ENCODE measurements at regions not wholly inside any gene's neighbourhood (a gene's known extent, or its start where the extent isn't known, plus 50 kb on each side); places are given as distances from the start of the nearest gene placed in this dataset.

DNA sequence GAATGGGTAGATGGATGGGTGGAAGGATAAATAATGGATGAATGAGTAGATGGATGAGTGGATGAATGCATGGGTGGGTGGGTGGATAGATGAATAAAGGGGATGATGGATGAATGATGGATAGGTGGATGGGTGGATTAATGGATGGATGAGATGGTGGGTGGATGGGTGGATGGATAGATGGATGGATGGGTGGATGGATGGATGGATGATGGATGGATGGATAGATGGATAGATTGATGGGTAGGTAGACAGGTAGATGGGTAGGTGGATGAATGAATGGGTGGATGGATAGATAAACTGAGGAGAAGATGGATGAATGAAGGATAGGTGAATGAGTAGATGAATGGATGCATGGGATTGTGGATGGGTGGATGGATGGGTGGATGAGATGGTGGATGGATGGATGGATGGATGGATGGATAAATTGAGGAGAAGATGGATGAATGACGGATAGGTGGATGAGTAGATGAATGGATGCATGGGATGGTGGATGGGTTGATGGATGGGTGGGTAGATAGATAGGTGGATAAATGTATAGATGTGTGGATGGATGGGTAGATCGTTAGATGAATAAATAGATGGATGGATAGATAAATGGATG is 331.3 kb downstream of the MN1 start:
- H3K36me3 ChIP-seq, result no peaks in the 10 kb centered on the region
- no peaks in the 10 kb centered on the region for H3K4me1 ChIP-seq
- no peak overlapping the region for H3K4me3 ChIP-seq
- no peak for DNase-seq (ENCODE audit: low spot score)
- H3K27ac ChIP-seq, result no peak overlapping the region
- TF ChIP-seq, protein P1, sequence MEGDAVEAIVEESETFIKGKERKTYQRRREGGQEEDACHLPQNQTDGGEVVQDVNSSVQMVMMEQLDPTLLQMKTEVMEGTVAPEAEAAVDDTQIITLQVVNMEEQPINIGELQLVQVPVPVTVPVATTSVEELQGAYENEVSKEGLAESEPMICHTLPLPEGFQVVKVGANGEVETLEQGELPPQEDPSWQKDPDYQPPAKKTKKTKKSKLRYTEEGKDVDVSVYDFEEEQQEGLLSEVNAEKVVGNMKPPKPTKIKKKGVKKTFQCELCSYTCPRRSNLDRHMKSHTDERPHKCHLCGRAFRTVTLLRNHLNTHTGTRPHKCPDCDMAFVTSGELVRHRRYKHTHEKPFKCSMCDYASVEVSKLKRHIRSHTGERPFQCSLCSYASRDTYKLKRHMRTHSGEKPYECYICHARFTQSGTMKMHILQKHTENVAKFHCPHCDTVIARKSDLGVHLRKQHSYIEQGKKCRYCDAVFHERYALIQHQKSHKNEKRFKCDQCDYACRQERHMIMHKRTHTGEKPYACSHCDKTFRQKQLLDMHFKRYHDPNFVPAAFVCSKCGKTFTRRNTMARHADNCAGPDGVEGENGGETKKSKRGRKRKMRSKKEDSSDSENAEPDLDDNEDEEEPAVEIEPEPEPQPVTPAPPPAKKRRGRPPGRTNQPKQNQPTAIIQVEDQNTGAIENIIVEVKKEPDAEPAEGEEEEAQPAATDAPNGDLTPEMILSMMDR (IDR thresholded peaks at IDR 0.05), result no peak
- H3K9me3 ChIP-seq, result no peaks in the 10 kb centered on the region
- H3K27me3 ChIP-seq, result no peaks in the 10 kb centered on the region

DNA sequence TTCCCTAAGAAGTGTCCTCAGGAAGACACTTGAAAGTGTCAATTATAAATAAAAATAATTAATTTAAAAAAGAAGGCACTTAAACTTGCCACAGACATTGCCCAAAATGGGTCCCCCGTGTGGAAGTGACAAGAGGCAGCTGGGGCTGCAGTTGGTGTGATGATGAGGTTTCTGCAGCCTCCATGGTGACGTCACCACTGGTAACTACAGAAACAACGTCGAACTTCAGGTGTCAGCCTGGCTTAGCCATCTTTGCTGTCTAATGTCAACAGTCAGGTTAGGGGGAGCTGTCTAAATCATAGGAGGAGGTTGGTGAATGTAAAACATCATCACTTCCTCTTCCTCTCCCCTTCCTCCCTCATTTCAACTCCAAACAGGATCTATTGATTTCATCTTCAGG is 328.6 kb downstream of the MN1 start:
- TF ChIP-seq, protein P1 (IDR thresholded peaks at IDR 0.05), result no peak
- no peaks in the 10 kb centered on the region for H3K27me3 ChIP-seq

DNA sequence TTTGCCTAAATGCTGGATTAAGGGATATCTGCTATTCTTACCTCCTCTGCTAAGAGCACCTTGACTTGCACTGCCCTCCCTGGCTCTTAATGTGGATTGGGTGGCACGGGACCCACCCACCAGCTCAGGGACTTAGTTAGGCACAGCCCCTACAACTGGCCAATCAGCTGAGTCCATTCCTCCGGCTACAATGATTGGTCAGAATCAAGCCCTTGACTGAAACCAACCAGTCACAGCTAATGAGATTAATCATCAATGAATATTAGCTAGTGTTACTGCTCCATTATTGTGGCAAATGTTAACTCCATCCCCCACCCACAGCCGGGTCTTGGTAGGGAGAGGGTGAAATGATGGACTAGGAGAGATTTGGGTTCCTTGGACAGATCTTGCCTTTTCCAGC is 328.0 kb downstream of the MN1 start:
- no peaks in the 10 kb centered on the region for H3K4me1 ChIP-seq
- DNase-seq (ENCODE audit: low spot score), result no peak
- H3K36me3 ChIP-seq, result no peaks in the 10 kb centered on the region
- H3K27me3 ChIP-seq, result no peaks in the 10 kb centered on the region
- no peak overlapping the region for H3K27ac ChIP-seq
- no peaks in the 10 kb centered on the region for H3K9me3 ChIP-seq
- H3K4me3 ChIP-seq, result no peak overlapping the region
- TF ChIP-seq, protein P1 (IDR thresholded peaks at IDR 0.05), result no peak

More for the DNA sequence above, 328.6 kb downstream of the MN1 start:
- Histone ChIP-seq H3K4me1 (no peaks in the 10 kb centered on the region), H3K36me3 (no peaks in the 10 kb centered on the region), H3K9me3 (no peaks in the 10 kb centered on the region), H3K4me3 (no peak overlapping the region), H3K27ac (no peak overlapping the region)
- DNase-seq (ENCODE audit: low spot score), result no peak

DNA sequence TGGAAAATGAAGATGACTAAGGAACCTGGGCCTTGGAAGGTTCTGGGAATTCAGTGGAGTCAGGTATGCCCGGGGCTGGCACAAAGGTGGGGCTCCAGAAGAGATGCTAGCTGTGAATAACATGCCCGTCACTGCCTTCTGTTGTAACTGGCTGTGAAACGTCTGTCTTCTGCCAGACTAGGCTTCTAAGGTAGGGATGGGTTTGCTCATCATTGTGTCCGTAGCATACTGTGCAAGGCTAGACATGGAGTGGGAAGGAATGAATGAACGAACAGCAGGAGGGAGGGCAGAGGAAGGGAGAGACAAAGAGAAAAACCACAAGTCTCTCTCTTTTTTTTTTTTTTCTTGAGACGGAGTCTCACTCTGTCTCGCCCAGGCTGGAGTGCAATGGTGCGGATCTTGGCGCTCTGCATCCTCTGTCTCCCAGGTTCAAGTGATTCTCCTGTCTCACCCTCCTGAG is 327.4 kb downstream of the MN1 start:
- no peak for DNase-seq (ENCODE audit: low spot score)
- Histone ChIP-seq H3K4me1 (no peaks in the 10 kb centered on the region), H3K4me3 (no peak overlapping the region), H3K27ac (no peak overlapping the region), H3K27me3 (no peaks in the 10 kb centered on the region), H3K9me3 (no peaks in the 10 kb centered on the region), H3K36me3 (no peaks in the 10 kb centered on the region)
- TF ChIP-seq, protein P1 (IDR thresholded peaks at IDR 0.05), result no peak

DNA sequence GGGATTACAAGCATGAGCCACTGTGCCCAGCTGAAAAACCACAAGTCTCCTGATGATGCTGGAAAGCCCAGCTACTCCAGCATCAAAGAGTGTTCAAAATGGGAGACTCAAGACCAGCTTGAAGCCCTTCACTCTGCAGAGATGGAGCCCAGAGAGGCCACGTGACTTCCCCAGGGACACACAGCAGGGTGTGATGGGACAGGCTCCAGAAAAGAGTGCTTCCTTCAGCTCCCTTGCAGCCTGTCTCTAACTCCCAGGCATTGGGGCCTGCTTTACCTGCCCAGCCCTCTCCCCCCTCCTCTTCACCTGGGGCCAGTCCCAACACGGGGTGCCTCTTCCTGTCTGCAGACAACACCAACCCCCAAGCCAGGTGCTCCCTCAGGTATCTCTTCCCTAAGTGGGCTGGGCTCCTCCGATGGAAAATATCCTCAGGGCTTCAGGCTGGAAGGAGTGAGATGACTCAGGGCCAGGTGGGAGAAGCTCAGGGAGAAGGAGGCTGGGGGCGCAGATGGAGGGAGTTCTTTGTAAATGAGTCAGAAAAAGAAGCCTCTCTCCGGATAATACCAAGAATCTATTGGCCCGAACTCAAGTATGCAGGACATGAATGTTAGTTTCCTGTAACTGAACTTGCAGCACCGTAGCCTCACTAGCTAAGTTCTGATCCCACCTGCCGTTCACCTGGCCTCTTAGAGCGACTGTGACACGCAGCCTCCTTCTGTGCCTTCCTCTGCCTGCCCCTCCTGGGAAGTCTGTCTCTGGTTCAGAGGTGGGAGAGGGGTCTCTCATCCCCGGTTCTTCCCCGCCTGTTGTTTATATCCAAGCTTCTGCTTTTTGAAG is 326.6 kb downstream of the MN1 start:
- Histone ChIP-seq H3K4me1 (no peaks in the 10 kb centered on the region), H3K27me3 (no peaks in the 10 kb centered on the region), H3K27ac (no peak overlapping the region), H3K9me3 (no peaks in the 10 kb centered on the region), H3K36me3 (no peaks in the 10 kb centered on the region), H3K4me3 (no peak overlapping the region)
- TF ChIP-seq, protein P1 (IDR thresholded peaks at IDR 0.05), result no peak
- no peak for DNase-seq (ENCODE audit: low spot score)

All from right atrium auricular region (tissue), 2 donors.